ENCODE measurements at regions not wholly inside any gene's neighbourhood (a gene's known extent, or its start where the extent isn't known, plus 50 kb on each side); places are given as distances from the start of the nearest gene placed in this dataset.

DNA sequence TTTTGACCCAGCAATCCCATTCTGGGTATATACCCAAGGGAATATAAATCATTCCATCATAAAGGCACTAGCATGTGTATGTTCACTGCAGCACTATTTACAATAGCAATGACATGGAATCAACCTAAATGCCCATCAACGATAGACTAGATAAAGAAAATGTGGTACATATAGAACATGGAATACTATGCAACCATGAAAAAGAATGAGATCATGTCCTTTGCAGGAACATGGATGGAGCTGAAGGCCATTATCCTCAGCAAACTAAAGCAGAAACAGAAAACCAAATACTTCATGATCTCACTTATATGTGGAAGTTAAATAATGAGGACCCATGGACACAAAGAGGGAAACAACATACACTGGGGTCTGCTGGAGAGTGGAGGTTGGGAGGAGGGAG lies 58.0 kb upstream of the STARD3NL start:
- TF ChIP-seq, protein P1, sequence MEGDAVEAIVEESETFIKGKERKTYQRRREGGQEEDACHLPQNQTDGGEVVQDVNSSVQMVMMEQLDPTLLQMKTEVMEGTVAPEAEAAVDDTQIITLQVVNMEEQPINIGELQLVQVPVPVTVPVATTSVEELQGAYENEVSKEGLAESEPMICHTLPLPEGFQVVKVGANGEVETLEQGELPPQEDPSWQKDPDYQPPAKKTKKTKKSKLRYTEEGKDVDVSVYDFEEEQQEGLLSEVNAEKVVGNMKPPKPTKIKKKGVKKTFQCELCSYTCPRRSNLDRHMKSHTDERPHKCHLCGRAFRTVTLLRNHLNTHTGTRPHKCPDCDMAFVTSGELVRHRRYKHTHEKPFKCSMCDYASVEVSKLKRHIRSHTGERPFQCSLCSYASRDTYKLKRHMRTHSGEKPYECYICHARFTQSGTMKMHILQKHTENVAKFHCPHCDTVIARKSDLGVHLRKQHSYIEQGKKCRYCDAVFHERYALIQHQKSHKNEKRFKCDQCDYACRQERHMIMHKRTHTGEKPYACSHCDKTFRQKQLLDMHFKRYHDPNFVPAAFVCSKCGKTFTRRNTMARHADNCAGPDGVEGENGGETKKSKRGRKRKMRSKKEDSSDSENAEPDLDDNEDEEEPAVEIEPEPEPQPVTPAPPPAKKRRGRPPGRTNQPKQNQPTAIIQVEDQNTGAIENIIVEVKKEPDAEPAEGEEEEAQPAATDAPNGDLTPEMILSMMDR (IDR thresholded peaks at IDR 0.05) = no peak

DNA sequence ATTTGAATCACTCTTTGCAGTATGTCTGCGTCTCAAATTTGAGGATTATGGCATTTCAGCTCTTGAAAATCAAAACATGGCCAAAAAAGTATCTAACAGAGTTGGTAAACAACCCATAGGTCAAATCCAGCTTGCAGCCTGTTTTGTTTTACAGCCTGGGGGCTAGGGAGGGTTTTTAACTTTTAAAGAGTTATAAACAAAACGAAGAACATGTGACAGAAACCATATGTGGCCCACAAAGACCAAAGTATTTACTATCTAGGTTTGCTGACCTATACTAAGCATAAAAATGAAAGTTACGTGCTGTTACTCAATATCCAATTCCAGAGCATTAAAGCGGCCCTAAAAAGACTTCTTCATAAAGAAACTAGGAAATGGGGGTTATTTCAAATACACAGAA lies 55.5 kb upstream of the STARD3NL start:
- Mint-ChIP-seq H3K4me3 (no peak overlapping the region), H3K9me3 (peaks cover 13% of the 10 kb centered on the region), H3K27ac (no peak overlapping the region), H3K4me1 (peaks cover 6% of the 10 kb centered on the region), H3K36me3 (ENCODE audit: low read depth) (no peaks in the 10 kb centered on the region), H3K27me3 (ENCODE audit: low read depth, poor library complexity) (peaks cover 6% of the 10 kb centered on the region)
- DNase-seq = no peak
- TF ChIP-seq, protein P1 (IDR thresholded peaks at IDR 0.05) = no peak

More for the DNA sequence above, 58.0 kb upstream of the STARD3NL start:
- H3K4me3 Mint-ChIP-seq = no peak overlapping the region
- no peaks in the 10 kb centered on the region for H3K36me3 Mint-ChIP-seq (ENCODE audit: low read depth)
- no peaks in the 10 kb centered on the region for H3K4me1 Mint-ChIP-seq
- DNase-seq = no peak
- H3K27ac Mint-ChIP-seq = no peak overlapping the region
- H3K9me3 Mint-ChIP-seq = peaks cover 13% of the 10 kb centered on the region
- peaks cover 10% of the 10 kb centered on the region for H3K27me3 Mint-ChIP-seq (ENCODE audit: low read depth, poor library complexity)

DNA sequence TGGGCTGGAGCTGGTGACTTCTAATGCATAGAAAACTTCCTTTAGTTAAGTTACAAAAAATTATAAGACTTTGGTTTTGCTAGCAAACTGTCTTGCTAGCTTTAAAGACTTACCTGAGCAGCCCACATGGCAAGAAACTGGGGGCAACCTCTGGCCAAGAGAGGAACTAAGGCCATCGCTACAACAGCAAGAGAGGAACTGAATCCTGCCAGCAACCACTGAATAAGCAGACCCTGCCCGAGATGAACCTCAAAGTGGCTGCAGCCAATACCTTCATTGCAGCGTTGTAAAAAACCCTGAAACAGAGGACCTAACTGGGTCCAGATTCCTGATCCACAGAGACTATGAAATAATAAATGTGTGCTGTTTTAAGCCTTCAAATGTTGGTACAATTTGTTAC lies 54.6 kb upstream of the STARD3NL start:
- H3K27ac Mint-ChIP-seq = no peak overlapping the region
- DNase-seq = no peak
- peaks cover 13% of the 10 kb centered on the region for H3K9me3 Mint-ChIP-seq
- H3K4me1 Mint-ChIP-seq = peaks cover 13% of the 10 kb centered on the region
- no peaks in the 10 kb centered on the region for H3K36me3 Mint-ChIP-seq (ENCODE audit: low read depth)
- H3K27me3 Mint-ChIP-seq (ENCODE audit: low read depth, poor library complexity) = peaks cover 3% of the 10 kb centered on the region
- TF ChIP-seq, protein P1 (IDR thresholded peaks at IDR 0.05) = no peak
- H3K4me3 Mint-ChIP-seq = no peak overlapping the region

DNA sequence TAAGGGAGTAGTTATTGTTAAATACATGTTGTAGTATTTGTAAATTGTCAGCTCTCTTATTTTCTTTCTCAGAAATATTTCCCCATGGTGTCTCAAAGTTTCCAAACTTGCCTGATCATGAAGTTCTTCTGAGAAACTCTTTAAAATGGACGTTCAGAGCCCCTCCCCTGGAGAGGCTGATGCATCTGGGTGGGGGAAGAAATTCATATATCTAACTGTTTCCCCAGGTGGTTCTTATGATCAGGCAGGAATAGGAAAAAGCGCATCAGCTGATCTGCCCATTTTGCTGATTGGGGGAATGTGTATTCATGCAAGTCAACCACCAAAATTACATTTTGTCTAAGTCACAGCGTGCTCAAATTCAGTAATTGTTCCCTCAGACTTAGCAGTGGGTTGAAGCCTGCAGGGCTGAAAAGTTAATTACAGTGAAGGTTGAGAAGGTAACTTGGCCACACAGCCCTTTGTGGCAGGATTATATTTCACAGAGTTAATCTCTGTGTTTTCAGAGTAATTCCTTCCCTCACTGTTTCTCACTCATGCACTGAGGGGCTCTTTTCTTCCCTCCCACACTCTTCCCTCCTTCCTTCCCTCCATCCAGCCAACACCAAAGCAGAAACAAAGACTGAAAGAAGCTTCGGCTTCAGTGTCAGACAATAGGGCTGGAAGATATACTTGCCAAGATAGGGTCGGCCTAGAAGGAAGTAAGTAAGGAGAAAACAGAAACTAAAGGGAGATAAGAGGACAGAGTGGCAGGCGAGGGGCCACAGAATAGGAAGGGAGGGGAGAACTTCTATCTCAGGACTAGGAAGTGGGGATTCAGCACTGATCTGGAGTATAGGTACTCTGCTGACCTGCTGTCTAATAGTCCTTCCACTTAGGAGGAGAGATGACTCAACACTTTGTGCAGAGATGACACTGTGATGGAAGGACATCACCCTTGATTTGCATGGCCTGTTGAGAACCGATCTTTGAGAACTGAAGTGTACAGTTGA lies 50.5 kb upstream of the STARD3NL start:
- H3K27ac Mint-ChIP-seq = peak overlapping the region; percentile 34
- H3K4me3 Mint-ChIP-seq = no peak overlapping the region
- H3K9me3 Mint-ChIP-seq = no peaks in the 10 kb centered on the region
- H3K4me1 Mint-ChIP-seq = peaks cover 13% of the 10 kb centered on the region
- DNase-seq = no peak
- H3K36me3 Mint-ChIP-seq (ENCODE audit: low read depth) = no peaks in the 10 kb centered on the region
- H3K27me3 Mint-ChIP-seq (ENCODE audit: low read depth, poor library complexity) = peaks cover 3% of the 10 kb centered on the region
- TF ChIP-seq, protein P1 (IDR thresholded peaks at IDR 0.05) = no peak

All from nephron progenitor cell (in vitro differentiated cells).